ENCODE measurements at regions not wholly inside any gene's neighbourhood (a gene's known extent, or its start where the extent isn't known, plus 50 kb on each side); places are given as distances from the start of the nearest gene placed in this dataset.
"Not testable (repeated sequence)": the region's sequence is repeated elsewhere in the genome, so short reads cannot be mapped to it uniquely, and the experiment has no call there.

DNA sequence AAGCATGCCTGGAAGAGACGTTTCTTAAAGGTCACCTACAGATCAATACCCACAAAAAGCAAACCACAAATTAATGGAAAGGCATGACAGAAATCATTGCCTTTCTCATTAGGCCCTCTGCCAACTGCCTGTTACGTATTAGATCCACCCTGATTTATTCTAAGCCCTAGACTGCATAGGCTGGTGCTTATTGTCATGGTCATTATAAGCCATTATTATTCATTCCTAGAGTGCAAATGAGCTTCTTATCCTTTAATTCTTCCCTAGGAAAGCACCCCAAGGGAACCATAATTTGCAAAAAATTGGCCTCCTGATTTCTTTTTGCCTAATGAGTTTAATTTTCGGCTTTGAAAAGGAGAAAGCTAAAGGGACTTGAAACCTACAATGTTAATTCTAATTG lies 184.2 kb upstream of the GPRIN3 start:
- no peak for ATAC-seq

DNA sequence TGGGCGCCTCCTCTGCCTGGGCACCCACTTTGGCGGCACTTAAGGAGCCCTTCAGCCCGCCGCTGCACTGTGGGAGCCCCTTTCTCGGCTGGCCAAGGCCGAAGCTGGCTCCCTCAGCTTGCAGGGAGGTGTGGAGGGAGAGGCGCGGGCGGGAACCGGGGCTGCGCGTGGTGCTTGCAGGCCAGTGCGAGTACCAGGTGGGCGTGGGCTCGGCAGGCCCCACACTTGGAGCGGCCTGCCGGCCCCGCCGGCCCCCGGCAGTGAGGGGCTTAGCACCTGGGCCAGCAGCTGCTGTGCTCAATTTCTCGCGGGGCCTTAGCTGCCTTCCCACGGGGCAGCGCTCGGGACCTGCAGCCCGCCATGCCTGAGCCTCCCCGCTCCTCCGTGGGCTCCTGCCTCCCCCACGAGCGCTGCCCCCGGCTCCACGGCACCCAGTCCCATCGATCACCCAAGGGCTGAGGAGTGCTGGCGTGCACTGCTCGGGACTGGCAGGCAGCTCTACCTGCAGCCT lies 182.4 kb upstream of the GPRIN3 start:
- ATAC-seq = not testable (repeated sequence)

DNA sequence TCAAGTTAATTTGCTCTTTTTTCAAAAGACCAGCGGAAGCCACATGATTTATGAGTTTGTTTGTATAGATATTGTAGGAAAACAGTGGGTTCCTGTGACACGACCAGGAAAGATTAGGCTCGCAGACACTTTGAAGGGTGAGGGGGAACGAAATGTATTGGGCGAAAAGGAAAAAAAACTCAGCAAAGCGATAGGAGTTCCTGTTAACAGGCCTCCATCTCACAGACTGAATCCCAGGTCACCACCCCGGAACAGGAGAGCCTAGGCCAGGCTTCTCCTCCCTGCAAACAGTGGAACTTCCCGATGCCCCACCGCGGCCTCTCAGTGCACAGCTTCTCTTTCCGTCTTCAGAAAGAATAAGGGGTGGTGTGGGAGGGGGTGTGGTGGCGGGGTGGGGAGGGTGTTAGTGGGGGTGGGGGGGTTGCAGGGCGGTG lies 181.8 kb upstream of the GPRIN3 start:
- no peak for ATAC-seq

DNA sequence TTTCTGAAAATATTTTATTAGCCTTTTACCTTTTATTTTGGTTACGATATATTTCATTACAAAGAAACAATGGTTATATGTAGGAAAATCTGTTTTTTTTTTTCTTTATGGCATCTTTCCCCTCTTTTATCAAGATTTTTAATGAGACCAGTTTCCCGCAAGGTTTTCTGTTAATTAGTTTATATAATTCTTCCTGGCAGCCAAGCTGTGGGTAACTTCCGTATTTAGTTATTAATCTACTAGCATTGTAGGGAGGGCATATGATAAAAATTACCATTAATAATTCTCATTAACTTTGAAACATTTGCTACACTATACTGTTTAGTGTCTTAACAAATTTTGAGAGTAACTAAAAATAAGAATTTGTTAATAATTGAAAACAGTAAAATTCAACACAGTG lies 181.1 kb upstream of the GPRIN3 start:
- no peak for ATAC-seq

DNA sequence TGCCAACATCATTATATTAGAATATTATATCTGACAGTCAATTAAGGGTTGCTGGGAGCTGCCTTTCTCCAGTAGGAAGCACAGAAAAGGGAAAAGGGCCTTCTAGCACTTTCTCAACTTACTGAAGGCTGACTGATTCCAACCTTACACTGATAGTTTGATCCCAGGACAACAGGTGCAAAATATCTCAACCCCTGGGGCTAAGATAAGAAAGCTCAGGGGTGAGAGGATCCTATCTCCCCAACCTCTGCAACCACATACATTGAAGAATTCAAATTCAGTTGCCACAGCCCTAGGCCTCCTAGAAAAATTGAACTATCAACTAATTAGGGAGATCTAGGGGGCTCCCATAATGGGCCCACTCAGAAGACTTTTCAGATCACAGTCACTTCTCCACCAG lies 179.1 kb upstream of the GPRIN3 start:
- ATAC-seq = no peak

DNA sequence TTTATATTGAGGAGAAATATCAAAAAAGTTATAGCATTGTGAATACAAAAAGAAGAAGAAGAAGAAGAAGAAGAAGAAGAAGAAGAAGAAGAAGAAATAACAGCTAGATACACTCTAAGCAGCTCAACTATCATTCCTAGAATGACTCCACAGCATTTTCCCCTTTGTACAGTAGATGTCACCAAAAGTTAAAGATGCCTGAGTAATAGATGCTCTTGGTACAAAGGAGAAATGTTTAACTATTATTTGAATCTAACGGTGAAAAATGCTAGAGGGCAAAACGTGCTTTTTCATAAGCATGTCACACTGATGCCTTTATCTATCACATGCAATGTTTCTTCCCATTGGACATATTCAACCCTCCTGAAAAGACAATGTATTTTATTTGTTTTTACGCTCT lies 178.4 kb upstream of the GPRIN3 start:
- no peak for ATAC-seq

DNA sequence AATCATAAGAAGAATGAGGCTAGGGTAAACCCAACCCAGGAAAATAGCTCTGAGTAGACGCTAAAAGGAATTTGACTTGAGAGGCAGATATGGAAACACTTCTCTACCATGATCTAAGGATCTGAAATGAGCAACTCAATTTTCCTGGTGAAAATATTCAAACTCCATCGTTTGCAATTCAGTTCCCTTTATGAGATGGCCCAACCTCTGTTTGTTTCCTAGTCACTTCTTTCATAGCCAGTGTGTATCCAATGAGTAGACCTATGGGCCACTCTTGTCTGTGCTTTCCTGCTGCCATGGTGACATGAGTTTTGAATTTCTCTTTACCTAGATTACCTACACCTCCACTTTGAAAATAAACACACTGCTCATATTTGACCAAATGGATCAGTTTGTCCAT lies 176.2 kb upstream of the GPRIN3 start:
- ATAC-seq = no peak

DNA sequence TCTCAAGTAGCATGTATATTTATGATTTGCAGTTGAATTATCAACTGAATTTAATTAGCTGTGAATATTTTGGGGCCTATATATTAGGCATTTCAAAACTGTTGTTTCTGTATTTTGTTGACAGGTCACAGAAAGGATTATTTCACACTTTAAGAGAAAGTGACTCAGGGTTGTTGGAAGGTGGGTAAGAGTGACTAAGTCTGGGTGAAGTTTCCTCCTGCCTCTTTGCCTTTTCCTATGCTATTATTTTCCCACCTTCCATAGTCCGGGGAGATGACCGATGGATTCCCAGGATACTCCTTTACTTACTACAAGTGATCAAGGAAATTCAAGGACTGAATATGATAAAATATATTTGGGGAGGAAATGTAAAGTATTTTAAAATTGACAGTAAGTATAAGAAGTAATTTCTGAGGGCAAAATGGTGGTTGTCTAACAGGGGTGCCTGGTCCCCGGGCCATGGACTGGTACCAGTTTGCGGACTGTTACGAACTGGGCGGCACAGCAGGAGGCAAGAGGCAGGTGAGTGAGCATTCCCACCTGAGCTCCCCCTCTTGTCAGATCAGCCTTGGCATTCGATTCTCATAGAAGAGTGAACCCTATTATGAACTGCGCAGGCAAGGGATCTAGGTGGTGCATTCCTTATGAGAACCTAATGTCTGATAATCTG lies 175.5 kb upstream of the GPRIN3 start:
- ATAC-seq = no peak

DNA sequence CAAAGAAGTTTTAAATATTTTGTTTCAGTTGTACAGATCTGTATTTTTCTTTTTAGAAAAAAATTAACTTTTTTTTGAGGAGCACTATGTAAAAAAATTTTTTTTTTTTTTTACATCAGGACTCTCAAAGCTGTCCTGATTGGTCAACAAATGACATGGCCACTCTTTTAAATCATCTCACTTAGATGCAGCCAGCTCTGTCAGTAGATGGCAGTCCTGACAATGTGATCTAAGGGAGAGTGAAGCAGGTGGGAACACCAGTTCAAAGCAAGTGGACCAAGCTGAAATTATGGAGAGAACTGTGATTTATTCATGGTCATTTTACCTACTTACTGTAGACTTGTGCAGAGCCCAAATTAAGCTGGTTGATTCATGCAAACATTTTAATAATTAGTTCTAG lies 174.7 kb upstream of the GPRIN3 start:
- ATAC-seq = no peak

DNA sequence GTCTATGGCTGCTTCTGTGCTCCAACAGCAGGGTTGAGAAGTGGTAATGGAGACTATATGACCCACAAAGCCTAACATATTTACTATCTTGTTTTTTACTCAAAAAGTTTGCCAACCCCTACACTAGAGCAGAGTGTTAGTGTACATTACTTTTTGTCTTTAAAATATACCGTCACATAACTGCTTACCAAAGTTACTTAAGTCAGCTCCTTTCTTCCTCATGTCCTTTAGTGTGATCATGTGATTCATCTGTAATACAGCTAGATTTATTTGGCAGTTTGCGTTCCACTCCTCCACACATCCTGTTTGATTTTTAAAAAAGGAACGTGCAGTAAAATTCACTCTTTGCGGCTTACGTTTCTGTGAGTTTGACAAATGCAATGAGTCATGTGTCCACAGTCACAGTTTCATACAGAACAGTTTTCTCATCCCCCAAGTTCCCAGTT lies 162.4 kb upstream of the GPRIN3 start:
- ATAC-seq = peak; percentile 88 to 91

DNA sequence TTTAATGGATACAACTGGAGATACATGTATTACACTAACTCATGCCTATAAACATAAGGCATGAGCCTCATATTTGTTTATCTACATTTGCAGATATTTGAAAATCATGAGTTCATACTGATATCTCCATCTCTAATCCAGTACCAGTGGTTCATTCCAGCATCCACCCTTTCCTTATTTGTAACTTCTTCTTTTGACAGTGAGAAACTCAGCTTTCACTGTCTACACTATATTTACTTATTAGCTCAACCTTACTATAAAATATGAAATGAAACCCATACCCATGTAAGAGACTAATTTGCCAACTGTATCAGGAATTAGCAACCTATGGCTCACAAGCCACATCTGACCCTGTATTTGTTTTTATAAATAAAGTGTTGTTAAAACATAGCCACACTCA lies 161.9 kb upstream of the GPRIN3 start:
- peak in 1 of 2 donors; percentile 34 for ATAC-seq

DNA sequence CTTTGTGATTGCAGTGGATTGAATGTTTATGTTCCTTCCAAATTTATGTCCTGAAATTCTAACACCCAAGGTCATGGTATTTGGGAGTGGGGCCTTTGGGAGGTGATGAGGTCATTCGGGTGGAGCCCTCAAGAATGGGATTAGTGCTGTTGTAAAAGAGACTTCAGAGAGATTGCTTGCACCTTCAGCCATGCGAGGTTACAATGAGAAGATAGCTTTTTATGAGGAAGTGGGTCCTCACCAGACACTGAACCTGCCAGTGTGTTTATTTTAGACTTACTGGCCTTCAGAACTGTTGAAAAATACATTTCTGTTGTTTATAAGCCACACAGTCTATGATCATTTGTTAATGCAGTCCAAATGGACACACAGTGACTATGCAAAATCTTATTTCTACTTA lies 161.0 kb upstream of the GPRIN3 start:
- ATAC-seq = no peak

DNA sequence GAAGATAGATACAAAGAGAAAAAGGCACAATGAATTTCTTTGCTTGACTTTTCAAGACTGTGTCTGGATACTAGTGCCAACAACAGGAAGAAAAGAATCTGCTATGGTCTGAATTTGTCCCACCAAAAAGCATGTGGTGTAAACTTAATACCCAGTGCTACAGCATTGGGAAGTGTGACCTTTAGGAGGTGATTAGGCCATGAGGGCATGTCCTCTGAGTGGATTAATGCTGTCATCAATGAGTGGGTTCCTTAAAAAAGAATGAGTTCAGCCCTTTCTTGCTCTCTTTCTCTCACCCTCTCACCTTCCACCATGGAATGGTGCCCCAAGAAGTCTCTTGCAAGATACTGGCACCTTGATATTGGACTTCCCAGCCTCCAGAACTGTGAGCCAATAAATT lies 155.7 kb upstream of the GPRIN3 start:
- no peak for ATAC-seq

DNA sequence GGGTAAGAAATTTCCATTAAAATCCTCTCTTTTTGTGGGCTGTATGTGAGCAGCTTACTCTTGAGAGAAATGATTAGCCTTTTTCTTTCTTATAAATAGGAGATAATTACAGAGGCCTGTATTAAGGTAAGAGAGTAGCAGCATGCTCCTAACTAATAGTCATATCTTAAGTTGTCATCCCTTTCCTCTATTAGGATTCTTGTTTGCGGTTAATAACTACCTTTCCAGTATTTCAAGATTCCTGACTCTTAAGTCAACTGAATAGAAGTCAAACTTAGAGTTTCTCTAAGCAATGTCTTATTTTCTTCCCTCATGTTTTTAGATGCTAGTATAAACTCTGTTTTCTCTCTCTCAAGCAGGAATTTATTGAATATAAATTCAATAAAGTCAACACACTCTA lies 139.9 kb upstream of the GPRIN3 start:
- no peak for ATAC-seq

DNA sequence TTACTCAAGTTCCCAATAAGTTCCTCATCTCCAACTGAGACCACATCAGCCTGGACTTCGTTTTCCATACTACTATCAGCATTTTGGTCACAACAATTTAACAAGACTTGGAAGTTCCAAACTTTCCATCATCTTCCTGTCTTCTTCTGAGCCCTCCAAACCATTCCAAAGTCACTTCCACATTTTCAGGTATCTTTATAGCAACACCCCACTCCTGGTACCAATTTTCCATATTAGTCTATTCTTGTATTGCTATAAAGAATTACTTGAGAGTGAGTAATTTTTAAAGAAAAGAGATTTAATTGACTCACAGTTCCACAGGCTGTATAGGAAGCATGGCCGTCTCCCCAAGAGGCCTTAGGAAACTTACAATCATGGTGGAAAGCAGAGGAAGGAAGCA lies 138.6 kb upstream of the GPRIN3 start:
- ATAC-seq = no peak

DNA sequence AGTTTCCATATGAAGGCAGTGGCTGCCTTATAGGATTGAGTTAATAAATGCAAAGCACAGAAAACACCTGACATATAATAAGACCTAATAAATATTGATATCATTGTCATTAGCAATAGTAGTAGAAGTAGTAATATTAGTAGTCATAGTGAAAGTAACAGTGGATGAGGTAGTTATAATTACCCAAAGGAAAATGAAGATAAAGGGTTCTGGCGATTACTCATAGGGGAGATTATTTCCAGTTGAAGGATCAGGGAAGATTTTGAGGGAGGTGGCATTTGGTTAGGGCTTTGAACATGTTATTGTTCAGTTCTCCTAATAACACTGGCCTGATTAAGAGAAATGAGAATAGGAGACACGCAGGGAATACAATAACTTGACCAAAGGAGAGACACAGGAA lies 131.9 kb upstream of the GPRIN3 start:
- peak; percentile 27 to 35 for ATAC-seq

DNA sequence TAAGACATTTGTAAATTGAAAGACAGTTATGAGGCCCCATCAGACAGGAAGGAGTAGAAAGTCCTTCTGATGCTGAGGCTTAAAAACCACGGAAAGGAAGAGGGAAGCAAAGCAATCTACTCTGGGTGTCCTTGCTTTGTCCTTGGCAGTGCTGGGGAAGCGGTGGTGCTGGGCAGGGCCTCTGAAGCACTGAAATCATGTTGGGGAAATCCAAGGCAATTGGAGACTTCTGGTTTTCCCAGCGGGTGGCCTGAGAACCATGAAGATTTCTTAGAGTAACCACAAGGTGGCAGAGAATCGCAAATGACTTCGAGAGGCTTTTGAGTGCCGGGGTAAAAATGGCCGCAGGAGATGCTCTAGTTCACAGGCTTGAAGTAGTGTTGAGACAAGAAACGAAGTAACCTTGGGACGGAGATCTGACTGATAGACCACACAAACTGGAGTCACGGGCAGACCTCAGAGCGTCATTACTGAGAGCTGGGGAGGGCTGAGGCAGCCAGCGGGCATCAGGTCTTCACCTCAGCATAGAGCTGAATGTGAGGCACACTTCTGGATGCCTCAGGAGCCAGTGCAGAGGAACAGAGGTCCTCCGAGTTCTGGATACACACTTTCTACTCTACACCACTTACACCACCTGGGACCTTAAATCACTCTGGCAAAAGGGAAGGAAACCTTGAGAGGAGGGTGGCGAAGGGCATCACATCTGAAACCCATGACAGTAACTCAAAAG lies 130.7 kb upstream of the GPRIN3 start:
- ATAC-seq = peak; percentile 62 to 71

DNA sequence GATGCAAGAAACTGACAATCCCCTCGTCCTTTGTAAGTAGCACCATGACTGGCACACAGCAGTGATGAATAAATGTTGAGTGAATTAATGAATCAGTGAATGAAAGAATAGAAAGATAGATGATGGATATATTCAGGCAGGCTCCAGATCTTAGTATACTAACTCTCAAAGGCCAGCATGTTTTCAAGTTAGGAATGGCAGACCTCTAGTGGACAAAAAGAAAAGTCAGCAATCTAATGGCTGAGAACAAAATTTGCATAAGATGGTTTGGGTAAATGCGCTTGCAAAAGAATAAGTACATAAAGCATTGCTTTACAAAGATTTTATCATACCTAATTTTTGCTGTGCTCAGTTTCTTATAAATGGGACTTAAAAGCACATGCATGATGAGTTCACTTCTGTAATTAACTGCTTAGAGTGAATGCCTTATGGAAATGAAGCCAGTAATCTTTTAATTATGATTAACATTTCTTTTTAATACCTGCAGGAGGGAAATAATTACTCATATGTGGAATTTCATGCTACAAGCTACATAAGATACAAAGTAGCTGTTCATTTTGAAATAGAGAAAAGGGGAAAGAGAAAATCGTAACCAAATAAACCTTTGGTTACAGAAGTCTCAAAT lies 126.9 kb upstream of the GPRIN3 start:
- peak; percentile 53 to 66 for ATAC-seq

DNA sequence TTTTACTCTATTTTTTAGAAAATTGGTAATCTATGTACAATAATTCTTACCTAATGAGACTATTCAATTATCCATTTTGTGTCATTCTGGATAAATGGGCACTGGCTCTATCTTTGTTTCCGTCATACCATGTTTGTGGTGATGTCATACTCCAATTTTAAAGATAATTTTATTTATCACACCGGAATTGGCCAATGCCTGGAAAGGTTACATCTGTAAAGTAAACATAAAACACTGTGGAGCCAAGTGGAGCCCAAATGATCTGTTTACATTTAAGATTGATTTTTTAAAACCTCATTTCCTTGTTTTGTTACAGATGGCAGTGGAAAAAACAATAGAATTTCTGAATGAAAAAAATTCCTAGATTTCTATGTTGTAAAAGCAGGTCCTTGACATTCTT lies 120.2 kb upstream of the GPRIN3 start:
- ATAC-seq = no peak

DNA sequence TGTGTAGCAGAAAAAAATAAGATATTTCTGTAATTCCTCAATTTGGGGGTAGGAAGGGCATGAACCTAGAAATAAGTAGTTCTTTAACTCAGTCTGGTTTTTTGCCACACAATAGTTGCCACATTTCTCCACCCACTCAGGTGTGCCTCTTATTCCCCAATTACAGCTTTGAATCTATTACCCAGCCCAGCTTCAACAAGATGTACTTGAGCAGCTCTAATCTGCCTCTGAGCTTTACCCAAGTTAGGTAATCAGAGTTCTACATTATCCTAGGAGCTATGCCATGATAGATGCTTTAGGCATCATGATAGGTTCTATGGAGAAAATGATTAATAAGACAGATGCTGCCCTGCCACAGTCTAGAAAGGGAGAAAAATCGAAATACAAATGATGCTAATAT lies 117.4 kb upstream of the GPRIN3 start:
- no peak for ATAC-seq

DNA sequence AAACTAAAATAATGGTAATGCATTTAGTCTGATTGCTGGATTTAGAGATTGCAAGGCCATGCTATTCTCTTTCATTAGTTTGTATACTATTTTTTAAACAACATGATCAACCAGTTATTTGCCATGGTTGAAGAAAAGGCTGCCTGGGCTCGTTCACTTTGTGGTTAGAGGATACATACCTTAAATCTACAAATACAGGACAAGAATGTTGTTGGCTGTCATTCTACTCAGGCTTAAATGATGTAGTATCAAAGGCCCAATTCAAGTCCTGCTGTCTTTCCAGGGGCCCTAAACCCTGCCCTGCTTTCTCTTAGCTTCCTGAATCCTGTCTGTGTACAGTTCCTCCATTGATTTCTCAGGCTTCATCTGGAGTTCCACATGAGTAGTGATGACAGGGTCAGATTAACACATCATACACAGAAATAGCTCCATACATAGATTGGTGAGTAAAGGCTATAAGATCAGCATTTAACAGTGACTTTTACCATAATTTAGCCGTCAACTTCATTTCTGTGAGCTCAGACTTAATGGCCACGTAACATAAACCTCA lies 114.9 kb upstream of the GPRIN3 start:
- ATAC-seq = no peak

DNA sequence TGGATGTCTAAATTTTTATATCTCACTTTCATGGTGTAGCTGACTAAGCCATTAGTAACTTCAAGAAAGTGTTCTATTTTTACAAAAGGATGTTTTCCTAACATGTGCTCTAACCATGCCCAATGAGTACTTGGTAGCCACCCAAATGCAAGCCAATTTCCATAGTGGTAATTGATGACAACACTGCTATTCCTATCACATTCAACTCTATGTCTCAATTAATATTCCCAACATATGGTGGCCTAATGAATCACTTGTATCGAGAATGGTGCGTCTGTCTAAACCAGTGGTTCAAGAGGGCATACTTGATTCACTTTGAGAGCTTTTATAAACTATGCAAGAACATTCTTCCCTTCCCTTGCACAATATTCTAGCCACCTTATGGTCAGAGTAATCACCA lies 112.9 kb upstream of the GPRIN3 start:
- no peak for ATAC-seq

DNA sequence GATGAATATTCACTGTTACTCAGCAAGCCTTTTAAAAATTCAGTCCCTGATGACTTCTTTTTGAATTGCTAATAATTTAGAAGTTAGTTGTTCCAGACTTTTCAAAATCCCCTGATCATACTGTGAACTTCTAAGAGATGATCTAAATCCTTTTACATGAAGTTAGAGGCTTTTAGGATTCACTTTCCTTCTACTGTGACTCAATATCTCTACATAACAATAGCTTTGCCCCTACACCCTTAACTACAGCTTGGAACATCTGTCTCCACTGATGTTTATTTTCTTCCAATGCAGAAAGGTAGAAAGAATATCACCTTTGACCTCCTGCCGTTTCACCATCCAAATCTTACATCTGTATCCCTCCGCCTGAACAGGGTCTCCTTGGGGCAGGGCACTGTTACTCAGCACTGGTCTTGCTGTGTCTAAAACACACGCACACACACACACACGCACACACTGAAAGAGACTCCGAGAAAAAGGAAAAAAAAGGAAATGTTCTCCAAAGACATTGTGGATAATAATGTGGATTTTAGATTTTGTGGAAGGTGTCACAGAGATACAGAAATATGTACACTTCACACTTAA lies 111.6 kb upstream of the GPRIN3 start:
- ATAC-seq = no peak
